ENCODE measurements at regions not wholly inside any gene's neighbourhood (a gene's known extent, or its start where the extent isn't known, plus 50 kb on each side); places are given as distances from the start of the nearest gene placed in this dataset.

DNA sequence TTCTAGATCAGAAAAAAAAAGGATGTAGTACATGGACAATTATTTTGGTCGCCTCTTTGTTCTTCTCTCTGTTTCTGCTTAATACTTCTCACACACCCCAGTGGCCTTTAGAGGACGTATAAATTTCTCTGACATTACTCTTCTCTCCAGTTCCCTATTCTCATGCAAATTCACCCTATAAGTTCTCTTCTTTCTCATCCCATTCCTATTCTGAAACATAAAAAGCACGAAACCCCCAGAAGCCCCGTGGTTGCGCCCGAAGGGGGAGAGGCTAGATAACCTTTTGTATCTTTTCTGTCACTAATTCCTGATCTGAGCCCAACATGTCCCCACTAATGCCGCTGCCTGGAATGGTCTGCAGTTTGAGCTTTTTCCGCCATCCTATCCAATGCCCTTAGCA lies 136.9 kb downstream of the SKIDA1 start:
- TF ChIP-seq TEAD4 (IDR thresholded peaks at IDR 0.05) (no peak), EGR1 (IDR thresholded peaks at IDR 0.05) (no peak), TCF12 (IDR thresholded peaks at IDR 0.05; ENCODE audit: low read depth) (no peak), TAF1 (IDR thresholded peaks at IDR 0.05; ENCODE audit: low read depth) (no peak)

DNA sequence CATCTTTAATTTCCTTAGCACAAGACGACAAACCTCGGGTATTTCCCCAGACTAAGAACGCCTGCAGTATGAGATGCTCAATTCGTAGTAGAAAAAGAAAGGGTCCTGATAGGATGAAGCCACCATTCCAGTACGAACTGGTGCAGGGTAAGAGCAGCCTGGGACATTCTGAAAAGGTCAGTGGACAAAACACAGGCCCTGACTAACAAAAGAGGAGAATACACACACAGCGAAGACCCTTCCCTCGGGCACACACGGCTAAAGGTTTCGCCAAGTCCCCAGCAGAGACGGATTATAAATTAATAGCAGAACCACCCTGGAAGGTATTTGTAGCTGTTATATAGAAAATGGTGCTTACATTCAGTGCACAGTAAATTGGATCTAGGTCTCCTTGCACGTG lies 137.6 kb downstream of the SKIDA1 start:
- TF ChIP-seq CEBPB (IDR thresholded peaks at IDR 0.05) (no peak), NFIC (IDR thresholded peaks at IDR 0.05) (no peak), TEAD4 (IDR thresholded peaks at IDR 0.05) (no peak), RAD21 (IDR thresholded peaks at IDR 0.05; ENCODE audit: low read depth) (no peak), YY1 (IDR thresholded peaks at IDR 0.05; ENCODE audit: low read depth) (no peak), MAX (IDR thresholded peaks at IDR 0.05) (no peak), TCF12 (IDR thresholded peaks at IDR 0.05; ENCODE audit: low read depth) (no peak), FOXM1 (IDR thresholded peaks at IDR 0.05; ENCODE audit: borderline replicate concordance, low read depth) (no peak), EGR1 (IDR thresholded peaks at IDR 0.05) (no peak), ZBTB7A (IDR thresholded peaks at IDR 0.05; ENCODE audit: low read depth) (no peak), CREB1 (IDR thresholded peaks at IDR 0.05; ENCODE audit: low read depth) (no peak), EP300 (IDR thresholded peaks at IDR 0.05; ENCODE audit: borderline replicate concordance) (no peak), TAF1 (IDR thresholded peaks at IDR 0.05; ENCODE audit: low read depth) (no peak)
- TF ChIP-seq, protein P1, sequence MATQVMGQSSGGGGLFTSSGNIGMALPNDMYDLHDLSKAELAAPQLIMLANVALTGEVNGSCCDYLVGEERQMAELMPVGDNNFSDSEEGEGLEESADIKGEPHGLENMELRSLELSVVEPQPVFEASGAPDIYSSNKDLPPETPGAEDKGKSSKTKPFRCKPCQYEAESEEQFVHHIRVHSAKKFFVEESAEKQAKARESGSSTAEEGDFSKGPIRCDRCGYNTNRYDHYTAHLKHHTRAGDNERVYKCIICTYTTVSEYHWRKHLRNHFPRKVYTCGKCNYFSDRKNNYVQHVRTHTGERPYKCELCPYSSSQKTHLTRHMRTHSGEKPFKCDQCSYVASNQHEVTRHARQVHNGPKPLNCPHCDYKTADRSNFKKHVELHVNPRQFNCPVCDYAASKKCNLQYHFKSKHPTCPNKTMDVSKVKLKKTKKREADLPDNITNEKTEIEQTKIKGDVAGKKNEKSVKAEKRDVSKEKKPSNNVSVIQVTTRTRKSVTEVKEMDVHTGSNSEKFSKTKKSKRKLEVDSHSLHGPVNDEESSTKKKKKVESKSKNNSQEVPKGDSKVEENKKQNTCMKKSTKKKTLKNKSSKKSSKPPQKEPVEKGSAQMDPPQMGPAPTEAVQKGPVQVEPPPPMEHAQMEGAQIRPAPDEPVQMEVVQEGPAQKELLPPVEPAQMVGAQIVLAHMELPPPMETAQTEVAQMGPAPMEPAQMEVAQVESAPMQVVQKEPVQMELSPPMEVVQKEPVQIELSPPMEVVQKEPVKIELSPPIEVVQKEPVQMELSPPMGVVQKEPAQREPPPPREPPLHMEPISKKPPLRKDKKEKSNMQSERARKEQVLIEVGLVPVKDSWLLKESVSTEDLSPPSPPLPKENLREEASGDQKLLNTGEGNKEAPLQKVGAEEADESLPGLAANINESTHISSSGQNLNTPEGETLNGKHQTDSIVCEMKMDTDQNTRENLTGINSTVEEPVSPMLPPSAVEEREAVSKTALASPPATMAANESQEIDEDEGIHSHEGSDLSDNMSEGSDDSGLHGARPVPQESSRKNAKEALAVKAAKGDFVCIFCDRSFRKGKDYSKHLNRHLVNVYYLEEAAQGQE (IDR thresholded peaks at IDR 0.05; ENCODE audit: low read depth) = no peak
- TF ChIP-seq, protein P2, sequence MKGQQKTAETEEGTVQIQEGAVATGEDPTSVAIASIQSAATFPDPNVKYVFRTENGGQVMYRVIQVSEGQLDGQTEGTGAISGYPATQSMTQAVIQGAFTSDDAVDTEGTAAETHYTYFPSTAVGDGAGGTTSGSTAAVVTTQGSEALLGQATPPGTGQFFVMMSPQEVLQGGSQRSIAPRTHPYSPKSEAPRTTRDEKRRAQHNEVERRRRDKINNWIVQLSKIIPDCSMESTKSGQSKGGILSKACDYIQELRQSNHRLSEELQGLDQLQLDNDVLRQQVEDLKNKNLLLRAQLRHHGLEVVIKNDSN (IDR thresholded peaks at IDR 0.05) = no peak

DNA sequence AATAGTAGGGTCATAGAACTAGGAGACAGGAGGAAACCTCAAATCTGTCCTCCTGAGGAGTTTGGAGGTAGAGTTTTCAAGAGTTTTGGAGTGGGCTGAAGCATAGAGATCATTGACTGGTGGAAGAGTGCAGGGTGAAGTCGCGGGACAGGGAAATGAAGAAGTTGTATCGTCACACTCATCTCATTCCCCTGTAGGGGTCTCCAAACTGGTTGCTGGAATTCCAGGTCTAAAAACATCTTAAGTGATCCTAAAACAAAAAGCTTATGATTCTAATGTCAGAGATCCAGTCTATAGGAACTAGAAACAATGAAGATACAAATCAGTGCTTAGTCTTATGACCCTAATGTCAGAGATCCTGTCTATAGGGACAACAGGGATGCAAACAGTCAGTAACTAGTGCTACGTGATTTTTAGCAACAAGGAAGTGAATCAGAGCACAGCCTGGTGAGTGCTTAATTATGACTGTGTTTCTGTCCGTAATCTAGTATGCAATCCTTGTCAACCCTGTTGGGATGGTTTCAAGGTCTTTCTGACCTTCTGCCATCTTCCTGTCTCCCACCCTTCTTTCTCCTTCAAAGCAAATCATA lies 139.4 kb downstream of the SKIDA1 start:
- TF ChIP-seq TCF12 (IDR thresholded peaks at IDR 0.05; ENCODE audit: low read depth) (no peak), EP300 (IDR thresholded peaks at IDR 0.05; ENCODE audit: borderline replicate concordance) (no peak), RAD21 (IDR thresholded peaks at IDR 0.05; ENCODE audit: low read depth) (no peak), YY1 (IDR thresholded peaks at IDR 0.05; ENCODE audit: low read depth) (no peak), TAF1 (IDR thresholded peaks at IDR 0.05; ENCODE audit: low read depth) (no peak)

- TF ChIP-seq ZBTB7A (IDR thresholded peaks at IDR 0.05; ENCODE audit: low read depth) (no peak), EGR1 (IDR thresholded peaks at IDR 0.05) (no peak)
Measured at GRCh38 chr10:21385536-21385935, 139.9 kb downstream of the SKIDA1 start.

GRCh38 chr10:21379143-21379542 lies 146.3 kb downstream of the SKIDA1 start:
- TF ChIP-seq TEAD4 (IDR thresholded peaks at IDR 0.05) (no peak), EGR1 (IDR thresholded peaks at IDR 0.05) (no peak), MAX (IDR thresholded peaks at IDR 0.05) (no peak), TCF12 (IDR thresholded peaks at IDR 0.05; ENCODE audit: low read depth) (no peak), NFIC (IDR thresholded peaks at IDR 0.05) (no peak), EP300 (IDR thresholded peaks at IDR 0.05; ENCODE audit: borderline replicate concordance) (no peak), RAD21 (IDR thresholded peaks at IDR 0.05; ENCODE audit: low read depth) (no peak), YY1 (IDR thresholded peaks at IDR 0.05; ENCODE audit: low read depth) (no peak), ZBTB7A (IDR thresholded peaks at IDR 0.05; ENCODE audit: low read depth) (no peak), FOXM1 (IDR thresholded peaks at IDR 0.05; ENCODE audit: borderline replicate concordance, low read depth) (no peak), CREB1 (IDR thresholded peaks at IDR 0.05; ENCODE audit: low read depth) (no peak), TAF1 (IDR thresholded peaks at IDR 0.05; ENCODE audit: low read depth) (no peak), CEBPB (IDR thresholded peaks at IDR 0.05) (no peak)
- TF ChIP-seq, protein P2 (IDR thresholded peaks at IDR 0.05) = no peak
- TF ChIP-seq, protein P1 (IDR thresholded peaks at IDR 0.05; ENCODE audit: low read depth) = no peak

DNA sequence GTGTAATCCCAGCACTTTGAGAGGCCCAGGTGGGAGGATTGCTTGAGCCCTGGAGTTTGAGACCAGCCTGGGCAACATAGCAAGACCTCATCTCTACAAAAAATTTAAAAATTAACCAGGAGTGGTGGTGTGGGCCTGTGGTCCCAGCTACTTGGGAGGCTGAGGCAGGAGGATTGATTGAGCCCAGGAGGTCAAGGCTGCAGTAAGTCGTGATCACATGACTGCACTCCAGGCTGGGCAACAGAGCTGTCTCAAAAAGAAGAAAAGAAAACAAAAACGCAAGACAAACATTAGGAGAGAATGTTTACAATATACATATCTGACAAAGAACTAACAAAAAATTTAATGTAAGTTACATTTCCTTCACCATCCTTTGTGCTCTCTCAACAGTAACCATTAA lies 150.2 kb downstream of the SKIDA1 start:
- TF ChIP-seq, protein P2 (IDR thresholded peaks at IDR 0.05) = peak; percentile 31; the same call in 1 of the 2 replicates

Measured in Ishikawa (cell line).